Epithelial cell of esophagus (primary cell): ENCODE measurements at regions not wholly inside any gene's neighbourhood (a gene's known extent, or its start where the extent isn't known, plus 50 kb on each side); places are given as distances from the start of the nearest gene placed in this dataset.

ENCODE experiments used
- DNase-seq: peaks from one replicate; pipeline ENCODE4 v3.0.0; 2010; ENCODE audit warnings: low read depth
- H3K4me3 ChIP-seq: 2 replicates; pipeline ENCODE4 v1.5.1; 2011; ENCODE audit warnings: mild to moderate bottlenecking, low read length, control low read depth
- CTCF ChIP-seq: IDR thresholded peaks from 2 replicates; pipeline ENCODE4 v1.5.1; 2011; ENCODE audit warnings: low read depth, mild to moderate bottlenecking, low read length, control low read depth, inconsistent platforms; ENCODE audit not compliant: insufficient read depth; ENCODE audit errors: missing control alignments

- H3K4me3 ChIP-seq, result no peak overlapping the region
- no peak for TF ChIP-seq CTCF
- no peak for DNase-seq
These were observed 76.4 kb upstream of the ETS2 start for GRCh38 chr21:38729291-38729690.

- DNase-seq, result peak; percentile 44
- TF ChIP-seq CTCF, result no peak
These were observed 75.9 kb upstream of the ETS2 start for GRCh38 chr21:38729754-38730379.

GRCh38 chr21:38733972-38734546 lies 71.7 kb upstream of the ETS2 start:
- DNase-seq, result peak; percentile 59
- peak overlapping the region; percentile 42 for H3K4me3 ChIP-seq
- TF ChIP-seq CTCF, result peak; percentile 94

More at GRCh38 chr21:38729754-38730379, 75.9 kb upstream of the ETS2 start:
- no peak overlapping the region for H3K4me3 ChIP-seq

- no peak for TF ChIP-seq CTCF
- no peak overlapping the region for H3K4me3 ChIP-seq
- no peak for DNase-seq
These were observed 70.9 kb upstream of the ETS2 start for GRCh38 chr21:38734646-38735365.

- no peak for TF ChIP-seq CTCF
- H3K4me3 ChIP-seq, result no peak overlapping the region
- DNase-seq, result no peak
These were observed 70.0 kb upstream of the ETS2 start for GRCh38 chr21:38735626-38736206.

GRCh38 chr21:38740090-38740489 lies 65.6 kb upstream of the ETS2 start:
- no peak for DNase-seq
- H3K4me3 ChIP-seq, result no peak overlapping the region
- no peak for TF ChIP-seq CTCF
